ENCODE measurements at regions not wholly inside any gene's neighbourhood (a gene's known extent, or its start where the extent isn't known, plus 50 kb on each side); places are given as distances from the start of the nearest gene placed in this dataset.
"Not testable (repeated sequence)": the region's sequence is repeated elsewhere in the genome, so short reads cannot be mapped to it uniquely, and the experiment has no call there.

DNA sequence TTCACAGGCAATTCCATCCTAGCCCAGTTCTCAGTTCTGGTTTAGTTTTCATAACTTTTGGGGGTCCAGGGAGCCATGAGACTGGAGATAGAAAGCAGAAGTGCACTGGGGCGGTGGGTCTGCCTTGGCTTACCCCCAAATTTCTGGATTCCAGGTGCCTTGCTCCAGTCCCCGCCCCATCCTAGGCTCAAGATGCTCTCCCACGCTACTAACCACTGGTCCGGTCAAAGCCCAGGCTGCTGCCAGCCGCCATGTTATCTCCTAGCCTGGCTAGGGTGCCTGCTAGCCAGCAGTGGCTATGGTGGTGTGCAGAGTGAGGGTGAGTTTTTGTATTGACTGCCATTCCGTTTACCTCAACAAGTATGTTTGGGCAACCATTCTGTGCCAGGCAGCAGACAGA is 107.6 kb upstream of the FOXD4L5 start:
- not testable (repeated sequence) for TF ChIP-seq EZH2phosphoT487 (IDR thresholded peaks at IDR 0.05; ENCODE audit: borderline replicate concordance, low read length)
- TF ChIP-seq, protein P1, sequence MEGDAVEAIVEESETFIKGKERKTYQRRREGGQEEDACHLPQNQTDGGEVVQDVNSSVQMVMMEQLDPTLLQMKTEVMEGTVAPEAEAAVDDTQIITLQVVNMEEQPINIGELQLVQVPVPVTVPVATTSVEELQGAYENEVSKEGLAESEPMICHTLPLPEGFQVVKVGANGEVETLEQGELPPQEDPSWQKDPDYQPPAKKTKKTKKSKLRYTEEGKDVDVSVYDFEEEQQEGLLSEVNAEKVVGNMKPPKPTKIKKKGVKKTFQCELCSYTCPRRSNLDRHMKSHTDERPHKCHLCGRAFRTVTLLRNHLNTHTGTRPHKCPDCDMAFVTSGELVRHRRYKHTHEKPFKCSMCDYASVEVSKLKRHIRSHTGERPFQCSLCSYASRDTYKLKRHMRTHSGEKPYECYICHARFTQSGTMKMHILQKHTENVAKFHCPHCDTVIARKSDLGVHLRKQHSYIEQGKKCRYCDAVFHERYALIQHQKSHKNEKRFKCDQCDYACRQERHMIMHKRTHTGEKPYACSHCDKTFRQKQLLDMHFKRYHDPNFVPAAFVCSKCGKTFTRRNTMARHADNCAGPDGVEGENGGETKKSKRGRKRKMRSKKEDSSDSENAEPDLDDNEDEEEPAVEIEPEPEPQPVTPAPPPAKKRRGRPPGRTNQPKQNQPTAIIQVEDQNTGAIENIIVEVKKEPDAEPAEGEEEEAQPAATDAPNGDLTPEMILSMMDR (IDR thresholded peaks at IDR 0.05; ENCODE audit: low read depth, low read length, poor library complexity, severe bottlenecking), result not testable (repeated sequence)
